ENCODE measurements at regions not wholly inside any gene's neighbourhood (a gene's known extent, or its start where the extent isn't known, plus 50 kb on each side); places are given as distances from the start of the nearest gene placed in this dataset.

- DNase-seq = no peak
- BruUV-seq (replicated peaks) = no TSS peak
- CTCF ChIA-PET = interaction anchor here (1.1 kb wide), 1 partner anchor 22 kb away, joined by 3 read pairs; no protein-coding TSS in a partner anchor
- Mint-ChIP-seq H3K27ac (ENCODE audit: unreplicated experiment) (no peak overlapping the region), H3K4me3 (ENCODE audit: low read depth, unreplicated experiment) (no peak overlapping the region), H3K9me3 (ENCODE audit: low read depth, unreplicated experiment) (peaks cover 2% of the 10 kb centered on the region), H3K4me1 (ENCODE audit: low read depth, unreplicated experiment) (peaks cover 11% of the 10 kb centered on the region), H3K27me3 (ENCODE audit: unreplicated experiment) (no peaks in the 10 kb centered on the region), H3K36me3 (ENCODE audit: insufficient read depth, unreplicated experiment) (no peaks in the 10 kb centered on the region)
- TF ChIP-seq CTCF (IDR thresholded peaks at IDR 0.05; ENCODE audit: unreplicated experiment) = no peak
- intact Hi-C loops (cut with micrococcal nuclease; ENCODE audit: unreplicated experiment) = no loop called here
Observed at GRCh38 chr9:108746001-108746400, 109.8 kb downstream of the ACTL7B start.

- no peak for TF ChIP-seq CTCF (IDR thresholded peaks at IDR 0.05; ENCODE audit: unreplicated experiment)
- peaks cover 2% of the 10 kb centered on the region for H3K9me3 Mint-ChIP-seq (ENCODE audit: low read depth, unreplicated experiment)
- peaks cover 11% of the 10 kb centered on the region for H3K4me1 Mint-ChIP-seq (ENCODE audit: low read depth, unreplicated experiment)
- CTCF ChIA-PET = interaction anchor here (1.1 kb wide), 1 partner anchor 24 kb away, joined by 3 read pairs; no protein-coding TSS in a partner anchor
- H3K36me3 Mint-ChIP-seq (ENCODE audit: insufficient read depth, unreplicated experiment) = no peaks in the 10 kb centered on the region
- H3K27ac Mint-ChIP-seq (ENCODE audit: unreplicated experiment) = no peak overlapping the region
- no TSS peak for BruUV-seq (replicated peaks)
- H3K27me3 Mint-ChIP-seq (ENCODE audit: unreplicated experiment) = no peaks in the 10 kb centered on the region
- no peak overlapping the region for H3K4me3 Mint-ChIP-seq (ENCODE audit: low read depth, unreplicated experiment)
- intact Hi-C loops (cut with micrococcal nuclease; ENCODE audit: unreplicated experiment) = no loop called here
- DNase-seq = no peak
Observed at GRCh38 chr9:108744641-108745040, 111.1 kb downstream of the ACTL7B start.

GRCh38 chr9:108743901-108744371, 111.8 kb downstream of the ACTL7B start:
- peaks cover 11% of the 10 kb centered on the region for H3K4me1 Mint-ChIP-seq (ENCODE audit: low read depth, unreplicated experiment)
- no peaks in the 10 kb centered on the region for H3K27me3 Mint-ChIP-seq (ENCODE audit: unreplicated experiment)
- H3K27ac Mint-ChIP-seq (ENCODE audit: unreplicated experiment) = no peak overlapping the region
- DNase-seq = peak; percentile 1
- intact Hi-C loops (cut with micrococcal nuclease; ENCODE audit: unreplicated experiment) = no loop called here
- peaks cover 2% of the 10 kb centered on the region for H3K9me3 Mint-ChIP-seq (ENCODE audit: low read depth, unreplicated experiment)
- H3K4me3 Mint-ChIP-seq (ENCODE audit: low read depth, unreplicated experiment) = no peak overlapping the region
- H3K36me3 Mint-ChIP-seq (ENCODE audit: insufficient read depth, unreplicated experiment) = no peaks in the 10 kb centered on the region
- CTCF ChIA-PET = no interaction called here
- BruUV-seq (replicated peaks) = no TSS peak
- TF ChIP-seq CTCF (IDR thresholded peaks at IDR 0.05; ENCODE audit: unreplicated experiment) = no peak

- no peak for DNase-seq
- no peaks in the 10 kb centered on the region for H3K27me3 Mint-ChIP-seq (ENCODE audit: unreplicated experiment)
- H3K36me3 Mint-ChIP-seq (ENCODE audit: insufficient read depth, unreplicated experiment) = no peaks in the 10 kb centered on the region
- peaks cover 2% of the 10 kb centered on the region for H3K9me3 Mint-ChIP-seq (ENCODE audit: low read depth, unreplicated experiment)
- H3K4me1 Mint-ChIP-seq (ENCODE audit: low read depth, unreplicated experiment) = peaks cover 11% of the 10 kb centered on the region
- CTCF ChIA-PET = no interaction called here
- no peak overlapping the region for H3K27ac Mint-ChIP-seq (ENCODE audit: unreplicated experiment)
- no peak overlapping the region for H3K4me3 Mint-ChIP-seq (ENCODE audit: low read depth, unreplicated experiment)
- no peak for TF ChIP-seq CTCF (IDR thresholded peaks at IDR 0.05; ENCODE audit: unreplicated experiment)
- BruUV-seq (replicated peaks) = no TSS peak
- intact Hi-C loops (cut with micrococcal nuclease; ENCODE audit: unreplicated experiment) = no loop called here
Observed at GRCh38 chr9:108743416-108743815, 112.4 kb downstream of the ACTL7B start.
